ENCODE measurements at regions not wholly inside any gene's neighbourhood (a gene's known extent, or its start where the extent isn't known, plus 50 kb on each side); places are given as distances from the start of the nearest gene placed in this dataset.

DNA sequence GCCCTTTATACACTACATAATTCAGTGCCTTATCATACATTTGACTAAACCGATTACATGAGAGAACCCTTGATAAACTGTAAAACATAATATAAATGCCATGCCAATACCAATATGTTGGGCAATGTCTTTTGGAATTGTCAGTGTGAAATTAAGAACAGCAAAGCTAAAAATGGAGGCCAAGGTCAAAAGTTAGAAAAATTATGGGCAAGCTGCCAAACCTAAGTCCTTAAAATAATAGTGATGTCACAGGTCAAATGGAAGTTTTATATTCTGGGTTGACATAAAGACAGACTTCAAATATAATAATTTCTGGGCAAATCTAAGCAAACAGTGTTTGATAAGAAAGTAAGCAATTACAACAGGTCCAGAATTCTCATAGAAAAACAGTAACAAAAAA is 696.7 kb downstream of the RNF144B start:
- no peak overlapping the region for H3K4me2 ChIP-seq (ENCODE audit: low read length)
- TF ChIP-seq POLR2AphosphoS5 (IDR thresholded peaks at IDR 0.05), result no peak
- no peak for TF ChIP-seq EZH2 (IDR thresholded peaks at IDR 0.05; ENCODE audit: borderline replicate concordance, insufficient read depth, low read length, poor library complexity, severe bottlenecking)
- TF ChIP-seq EP300 (conservative IDR thresholded peaks at IDR 0.05; ENCODE audit: poor library complexity, severe bottlenecking), result no peak
- TF ChIP-seq MXI1 (conservative IDR thresholded peaks at IDR 0.05; ENCODE audit: poor library complexity, severe bottlenecking), result no peak
- no peak for TF ChIP-seq SMC3 (conservative IDR thresholded peaks at IDR 0.05; ENCODE audit: poor library complexity)
- TF ChIP-seq, protein P1, sequence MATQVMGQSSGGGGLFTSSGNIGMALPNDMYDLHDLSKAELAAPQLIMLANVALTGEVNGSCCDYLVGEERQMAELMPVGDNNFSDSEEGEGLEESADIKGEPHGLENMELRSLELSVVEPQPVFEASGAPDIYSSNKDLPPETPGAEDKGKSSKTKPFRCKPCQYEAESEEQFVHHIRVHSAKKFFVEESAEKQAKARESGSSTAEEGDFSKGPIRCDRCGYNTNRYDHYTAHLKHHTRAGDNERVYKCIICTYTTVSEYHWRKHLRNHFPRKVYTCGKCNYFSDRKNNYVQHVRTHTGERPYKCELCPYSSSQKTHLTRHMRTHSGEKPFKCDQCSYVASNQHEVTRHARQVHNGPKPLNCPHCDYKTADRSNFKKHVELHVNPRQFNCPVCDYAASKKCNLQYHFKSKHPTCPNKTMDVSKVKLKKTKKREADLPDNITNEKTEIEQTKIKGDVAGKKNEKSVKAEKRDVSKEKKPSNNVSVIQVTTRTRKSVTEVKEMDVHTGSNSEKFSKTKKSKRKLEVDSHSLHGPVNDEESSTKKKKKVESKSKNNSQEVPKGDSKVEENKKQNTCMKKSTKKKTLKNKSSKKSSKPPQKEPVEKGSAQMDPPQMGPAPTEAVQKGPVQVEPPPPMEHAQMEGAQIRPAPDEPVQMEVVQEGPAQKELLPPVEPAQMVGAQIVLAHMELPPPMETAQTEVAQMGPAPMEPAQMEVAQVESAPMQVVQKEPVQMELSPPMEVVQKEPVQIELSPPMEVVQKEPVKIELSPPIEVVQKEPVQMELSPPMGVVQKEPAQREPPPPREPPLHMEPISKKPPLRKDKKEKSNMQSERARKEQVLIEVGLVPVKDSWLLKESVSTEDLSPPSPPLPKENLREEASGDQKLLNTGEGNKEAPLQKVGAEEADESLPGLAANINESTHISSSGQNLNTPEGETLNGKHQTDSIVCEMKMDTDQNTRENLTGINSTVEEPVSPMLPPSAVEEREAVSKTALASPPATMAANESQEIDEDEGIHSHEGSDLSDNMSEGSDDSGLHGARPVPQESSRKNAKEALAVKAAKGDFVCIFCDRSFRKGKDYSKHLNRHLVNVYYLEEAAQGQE (IDR thresholded peaks at IDR 0.05; ENCODE audit: borderline replicate concordance), result no peak
- no peak overlapping the region for H3K9ac ChIP-seq (ENCODE audit: low read length)
- no peak overlapping the region for H3K4me3 ChIP-seq (ENCODE audit: low read length)
- no peaks in the 10 kb centered on the region for H3K9me2 ChIP-seq (ENCODE audit: insufficient read depth, low read length)
- no peaks in the 10 kb centered on the region for H3K36me3 ChIP-seq (ENCODE audit: insufficient read depth, low read length)
- H3K9me3 ChIP-seq (ENCODE audit: low read length), result no peaks in the 10 kb centered on the region
- H4K20me1 ChIP-seq (ENCODE audit: insufficient read depth), result no peaks in the 10 kb centered on the region
- H3K27me3 ChIP-seq (ENCODE audit: insufficient read depth, low read depth, low read length), result no peaks in the 10 kb centered on the region
- no peaks in the 10 kb centered on the region for H3F3A ChIP-seq (ENCODE audit: insufficient read depth, low read length, poor library complexity, severe bottlenecking)
- no peak overlapping the region for H3K27ac ChIP-seq (ENCODE audit: low read length)
- H3K79me2 ChIP-seq (replicated peaks; ENCODE audit: insufficient read depth, low read length), result no peaks in the 10 kb centered on the region
- H2AFZ ChIP-seq (ENCODE audit: low read depth, low read length), result no peak overlapping the region

DNA sequence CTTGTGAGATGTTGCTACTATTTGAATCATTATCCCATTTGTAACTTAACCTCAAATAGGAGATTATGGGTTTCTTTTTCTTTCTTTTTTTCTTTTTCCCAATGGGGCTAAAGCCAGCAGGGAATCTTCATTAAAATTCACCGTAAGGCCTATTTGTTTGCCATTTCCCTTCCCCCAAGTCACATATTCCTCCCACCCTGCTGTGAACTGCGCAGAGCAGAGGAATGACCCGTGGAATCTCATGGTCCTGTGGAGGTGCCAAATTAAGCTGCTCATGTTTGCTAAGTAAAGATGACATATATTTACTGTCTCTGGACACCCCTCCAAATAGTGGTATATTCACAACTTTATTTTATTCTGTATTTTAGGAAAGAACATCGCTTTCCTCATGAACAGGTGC is 699.3 kb downstream of the RNF144B start:
- no peak overlapping the region for H3K9ac ChIP-seq (ENCODE audit: low read length)
- H3F3A ChIP-seq (ENCODE audit: insufficient read depth, low read length, poor library complexity, severe bottlenecking), result no peaks in the 10 kb centered on the region
- no peak overlapping the region for H2AFZ ChIP-seq (ENCODE audit: low read depth, low read length)
- no peaks in the 10 kb centered on the region for H3K36me3 ChIP-seq (ENCODE audit: insufficient read depth, low read length)
- H3K79me2 ChIP-seq (replicated peaks; ENCODE audit: insufficient read depth, low read length), result no peaks in the 10 kb centered on the region
- H3K27me3 ChIP-seq (ENCODE audit: insufficient read depth, low read depth, low read length), result no peaks in the 10 kb centered on the region
- no peak for TF ChIP-seq MXI1 (conservative IDR thresholded peaks at IDR 0.05; ENCODE audit: poor library complexity, severe bottlenecking)
- TF ChIP-seq, protein P1 (IDR thresholded peaks at IDR 0.05; ENCODE audit: borderline replicate concordance), result no peak
- TF ChIP-seq RAD21 (conservative IDR thresholded peaks at IDR 0.05), result no peak
- no peak for TF ChIP-seq EZH2 (IDR thresholded peaks at IDR 0.05; ENCODE audit: borderline replicate concordance, insufficient read depth, low read length, poor library complexity, severe bottlenecking)
- TF ChIP-seq TAF1 (IDR thresholded peaks at IDR 0.05; ENCODE audit: low read depth), result no peak
- TF ChIP-seq, protein P2, sequence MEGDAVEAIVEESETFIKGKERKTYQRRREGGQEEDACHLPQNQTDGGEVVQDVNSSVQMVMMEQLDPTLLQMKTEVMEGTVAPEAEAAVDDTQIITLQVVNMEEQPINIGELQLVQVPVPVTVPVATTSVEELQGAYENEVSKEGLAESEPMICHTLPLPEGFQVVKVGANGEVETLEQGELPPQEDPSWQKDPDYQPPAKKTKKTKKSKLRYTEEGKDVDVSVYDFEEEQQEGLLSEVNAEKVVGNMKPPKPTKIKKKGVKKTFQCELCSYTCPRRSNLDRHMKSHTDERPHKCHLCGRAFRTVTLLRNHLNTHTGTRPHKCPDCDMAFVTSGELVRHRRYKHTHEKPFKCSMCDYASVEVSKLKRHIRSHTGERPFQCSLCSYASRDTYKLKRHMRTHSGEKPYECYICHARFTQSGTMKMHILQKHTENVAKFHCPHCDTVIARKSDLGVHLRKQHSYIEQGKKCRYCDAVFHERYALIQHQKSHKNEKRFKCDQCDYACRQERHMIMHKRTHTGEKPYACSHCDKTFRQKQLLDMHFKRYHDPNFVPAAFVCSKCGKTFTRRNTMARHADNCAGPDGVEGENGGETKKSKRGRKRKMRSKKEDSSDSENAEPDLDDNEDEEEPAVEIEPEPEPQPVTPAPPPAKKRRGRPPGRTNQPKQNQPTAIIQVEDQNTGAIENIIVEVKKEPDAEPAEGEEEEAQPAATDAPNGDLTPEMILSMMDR (IDR thresholded peaks at IDR 0.05; ENCODE audit: poor library complexity, severe bottlenecking), result no peak
- TF ChIP-seq SMC3 (conservative IDR thresholded peaks at IDR 0.05; ENCODE audit: poor library complexity), result no peak
- TF ChIP-seq POLR2AphosphoS5 (IDR thresholded peaks at IDR 0.05), result no peak
- no peak for TF ChIP-seq EP300 (conservative IDR thresholded peaks at IDR 0.05; ENCODE audit: poor library complexity, severe bottlenecking)
- no peak overlapping the region for H3K4me2 ChIP-seq (ENCODE audit: low read length)
- no peak overlapping the region for H3K27ac ChIP-seq (ENCODE audit: low read length)
- H3K9me3 ChIP-seq (ENCODE audit: low read length), result no peaks in the 10 kb centered on the region
- no peaks in the 10 kb centered on the region for H3K9me2 ChIP-seq (ENCODE audit: insufficient read depth, low read length)
- H4K20me1 ChIP-seq (ENCODE audit: insufficient read depth), result no peaks in the 10 kb centered on the region
- no peak overlapping the region for H3K4me3 ChIP-seq (ENCODE audit: low read length)
